ENCODE measurements at regions not wholly inside any gene's neighbourhood (a gene's known extent, or its start where the extent isn't known, plus 50 kb on each side); places are given as distances from the start of the nearest gene placed in this dataset.

GRCh38 chr17:34527908-34528470 lies 51.4 kb upstream of the TMEM132E start:
- TF ChIP-seq CTCF (IDR thresholded peaks at IDR 0.05; ENCODE audit: low read depth, low read length) (peak; percentile 25), EZH2phosphoT487 (IDR thresholded peaks at IDR 0.05; ENCODE audit: low read depth) (no peak)

All from OCI-LY3 (cell line).